ENCODE measurements at regions not wholly inside any gene's neighbourhood (a gene's known extent, or its start where the extent isn't known, plus 50 kb on each side); places are given as distances from the start of the nearest gene placed in this dataset.

- H3K9ac ChIP-seq (ENCODE audit: extremely low read depth, low read length, poor library complexity, severe bottlenecking), result no peak overlapping the region
- H3K36me3 ChIP-seq (ENCODE audit: control insufficient read depth, insufficient read depth, low read length), result no peaks in the 10 kb centered on the region
- WGBS, 2 experiments (ENCODE audit: insufficient coverage in 1 of 2, insufficient read length in 1 of 2), result 88 to 100% methylated on average over 3 to 6 of the region's 6 CpGs
- no peak overlapping the region for H3K4me3 Mint-ChIP-seq
- H3K27me3 ChIP-seq (ENCODE audit: control insufficient read depth, insufficient read depth, low read length, poor library complexity, severe bottlenecking), result no peaks in the 10 kb centered on the region
- H3K4me1 Mint-ChIP-seq, result no peaks in the 10 kb centered on the region
- H3K27ac ChIP-seq (ENCODE audit: low read depth, low read length), result no peak overlapping the region
- no peak overlapping the region for H3K4me3 ChIP-seq (ENCODE audit: low read length)
- peaks cover 51% of the 10 kb centered on the region for H3K9me3 Mint-ChIP-seq
- H3K4me1 ChIP-seq (ENCODE audit: control insufficient read depth, insufficient read depth, low read length), result no peaks in the 10 kb centered on the region
- H3K36me3 Mint-ChIP-seq (ENCODE audit: low read depth), result no peaks in the 10 kb centered on the region
- H3K9me3 ChIP-seq (ENCODE audit: control insufficient read depth, low read length), result peaks cover 6% of the 10 kb centered on the region
- no peak for DNase-seq
- no peak overlapping the region for H3K27ac Mint-ChIP-seq
- H3K27me3 Mint-ChIP-seq (ENCODE audit: insufficient read depth), result peaks cover 3% of the 10 kb centered on the region
- no peak for TF ChIP-seq CTCF (conservative IDR thresholded peaks at IDR 0.05)
Measured at GRCh38 chrX:39409246-39409917, 608.1 kb downstream of the MID1IP1 start.

GRCh38 chrX:39414290-39414854, 613.1 kb downstream of the MID1IP1 start:
- Mint-ChIP-seq H3K4me1 (peaks cover 4% of the 10 kb centered on the region), H3K9me3 (peaks cover 41% of the 10 kb centered on the region), H3K27ac (no peak overlapping the region), H3K36me3 (ENCODE audit: low read depth) (no peaks in the 10 kb centered on the region), H3K4me3 (no peak overlapping the region), H3K27me3 (ENCODE audit: insufficient read depth) (no peaks in the 10 kb centered on the region)
- no peak for DNase-seq
- peaks cover 6% of the 10 kb centered on the region for H3K9me3 ChIP-seq (ENCODE audit: control insufficient read depth, low read length)
- H3K9ac ChIP-seq (ENCODE audit: extremely low read depth, low read length, poor library complexity, severe bottlenecking), result no peak overlapping the region
- no peak overlapping the region for H3K27ac ChIP-seq (ENCODE audit: low read depth, low read length)
- no peaks in the 10 kb centered on the region for H3K36me3 ChIP-seq (ENCODE audit: control insufficient read depth, insufficient read depth, low read length)
- H3K4me1 ChIP-seq (ENCODE audit: control insufficient read depth, insufficient read depth, low read length), result no peaks in the 10 kb centered on the region
- H3K27me3 ChIP-seq (ENCODE audit: control insufficient read depth, insufficient read depth, low read length, poor library complexity, severe bottlenecking), result no peaks in the 10 kb centered on the region
- 92% methylated on average over 5 of the region's 5 CpGs; no CpG with 5 or more reads in 1 of the 2 experiments for WGBS, 2 experiments (ENCODE audit: insufficient coverage in 1 of 2, insufficient read length in 1 of 2)
- H3K4me3 ChIP-seq (ENCODE audit: low read length), result no peak overlapping the region
- TF ChIP-seq CTCF (conservative IDR thresholded peaks at IDR 0.05), result no peak

- Mint-ChIP-seq H3K4me3 (no peak overlapping the region), H3K9me3 (peaks cover 34% of the 10 kb centered on the region), H3K36me3 (ENCODE audit: low read depth) (no peaks in the 10 kb centered on the region), H3K4me1 (peaks cover 9% of the 10 kb centered on the region), H3K27me3 (ENCODE audit: insufficient read depth) (no peaks in the 10 kb centered on the region), H3K27ac (no peak overlapping the region)
- Histone ChIP-seq H3K27me3 (ENCODE audit: control insufficient read depth, insufficient read depth, low read length, poor library complexity, severe bottlenecking) (no peaks in the 10 kb centered on the region), H3K9me3 (ENCODE audit: control insufficient read depth, low read length) (peaks cover 6% of the 10 kb centered on the region), H3K4me3 (ENCODE audit: low read length) (no peak overlapping the region), H3K36me3 (ENCODE audit: control insufficient read depth, insufficient read depth, low read length) (no peaks in the 10 kb centered on the region), H3K27ac (ENCODE audit: low read depth, low read length) (no peak overlapping the region), H3K4me1 (ENCODE audit: control insufficient read depth, insufficient read depth, low read length) (no peaks in the 10 kb centered on the region), H3K9ac (ENCODE audit: extremely low read depth, low read length, poor library complexity, severe bottlenecking) (no peak overlapping the region)
- 90 to 93% methylated on average over 3 to 12 of the region's 14 CpGs for WGBS, 2 experiments (ENCODE audit: insufficient coverage in 1 of 2, insufficient read length in 1 of 2)
- no peak for TF ChIP-seq CTCF (conservative IDR thresholded peaks at IDR 0.05)
- no peak for DNase-seq
Measured at GRCh38 chrX:39416547-39417260, 615.4 kb downstream of the MID1IP1 start.

Data from endodermal cell (in vitro differentiated cells).